GM12878 (cell line): ENCODE measurements at regions not wholly inside any gene's neighbourhood (a gene's known extent, or its start where the extent isn't known, plus 50 kb on each side); places are given as distances from the start of the nearest gene placed in this dataset.
"Not testable (repeated sequence)": the region's sequence is repeated elsewhere in the genome, so short reads cannot be mapped to it uniquely, and the experiment has no call there.

Source experiments
- ATAC-seq: fragments of 200-7000 bp; cut with Tn5 transposase; 3 replicates; pipeline ENCODE4 v1.9.1; 2020; ENCODE audit warnings: mild to moderate bottlenecking, moderate library complexity
- BruUV-seq: library from RNA; stranded (reverse); fragments of 400-500 nt; replicated peaks from 2 replicates; lab custom pipeline; 2021; lab: Mats Ljungman, UMichigan
- CTCF ChIA-PET: fragments of 300-600 bp; sonication (Branson Sonifier 250); formaldehyde crosslinking; extraction: SDS; loops from one replicate; lab custom pipeline; 2021; ENCODE audit warnings: inconsistent platforms; lab: Yijun Ruan, JAX
- POLR2A ChIA-PET: fragments of 350-600 bp; formaldehyde crosslinking; extraction: SDS; loops from one replicate; lab custom pipeline; 2021; ENCODE audit warnings: inconsistent platforms; lab: Charles Lee
- RAD21 ChIA-PET: fragments of 300-600 bp; sonication (Branson Sonifier 250); formaldehyde crosslinking; loops from one replicate; lab custom pipeline; 2023; ENCODE audit warnings: antibody characterized with exemption; ENCODE audit not compliant: unreplicated experiment; lab: Charles Lee
- SMC1A ChIA-PET: fragments of 300-600 bp; sonication (Branson Sonifier 250); formaldehyde crosslinking; loops from one replicate; lab custom pipeline; 2023; ENCODE audit not compliant: unreplicated experiment, uncharacterized antibody; lab: Charles Lee
- DNase-seq: peaks from one replicate; pipeline ENCODE4 v3.0.0-alpha.2; 2011; ENCODE audit warnings: low read depth, low spot score
- FAIRE-seq: peaks from 3 replicates; lab custom pipeline; 2011; peaks lifted over from hg19 to GRCh38; lab: Jason Lieb, UNC
- H2AFZ ChIP-seq: 2 replicates; pipeline ENCODE4 v1.6.0; 2011; ENCODE audit warnings: low read depth, low read length, control low read depth; ENCODE audit not compliant: control insufficient read depth
- H3K27ac ChIP-seq: 2 replicates; pipeline ENCODE4 v1.5.1; 2011; ENCODE audit warnings: control low read depth; ENCODE audit not compliant: control insufficient read depth, insufficient read depth
- H3K27me3 ChIP-seq, 2 experiments: replicated peaks in 1 of 2; 2 replicates each; pipeline versions ENCODE4 v1.6.0 to v1.6.1; 2011; ENCODE audit warnings: low read length in 1 of 2; ENCODE audit not compliant: control insufficient read depth in 2 of 2, insufficient read depth in 2 of 2
- H3K36me3 ChIP-seq, 2 experiments: 2 replicates each; pipeline ENCODE4 v1.5.1; 2011; ENCODE audit warnings: low read length in 1 of 2; ENCODE audit not compliant: control insufficient read depth in 2 of 2, insufficient read depth in 2 of 2
- H3K4me1 ChIP-seq: 2 replicates; pipeline ENCODE4 v1.6.1; 2011; ENCODE audit warnings: mild to moderate bottlenecking, low read length, moderate library complexity, mixed read lengths; ENCODE audit not compliant: control insufficient read depth, insufficient read depth
- H3K4me2 ChIP-seq: 2 replicates; pipeline ENCODE4 v1.6.0; 2011; ENCODE audit warnings: control low read depth; ENCODE audit not compliant: control insufficient read depth, insufficient read depth
- H3K4me3 ChIP-seq: fragments of 200-600 bp; sonication (generic); 2 replicates; pipeline ENCODE4 v1.5.1; 2016
- H3K79me2 ChIP-seq: 2 replicates; pipeline ENCODE4 v1.6.0; 2011; ENCODE audit warnings: low read length; ENCODE audit not compliant: control insufficient read depth, insufficient read depth
- H3K9ac ChIP-seq: 2 replicates; pipeline ENCODE4 v1.8.0; 2011; ENCODE audit warnings: low read length, control low read depth, mixed read lengths; ENCODE audit not compliant: control insufficient read depth, insufficient read depth
- H3K9me3 ChIP-seq: replicated peaks from 3 replicates; pipeline ENCODE4 v1.5.1; 2011; ENCODE audit warnings: mild to moderate bottlenecking, low read length; ENCODE audit not compliant: control insufficient read depth, insufficient read depth
- H4K20me1 ChIP-seq: 2 replicates; pipeline ENCODE4 v1.6.0; 2011; ENCODE audit not compliant: control insufficient read depth, insufficient read depth
- ASH2L ChIP-seq: fragments of 300-600, 200-600 bp; sonication (generic); IDR thresholded peaks from 2 replicates; pipeline ENCODE4 v1.6.1; 2017; ENCODE audit warnings: low read depth, mild to moderate bottlenecking, borderline replicate concordance
- BRCA1 ChIP-seq: IDR thresholded peaks from 2 replicates; pipeline ENCODE4 v1.6.1; 2011; ENCODE audit warnings: low read depth, low read length, improper control_type of control experiment
- CBX3 ChIP-seq: fragments of 200-600 bp; sonication (generic); IDR thresholded peaks from 2 replicates; pipeline ENCODE4 v1.6.1; 2016; ENCODE audit warnings: low read depth, borderline replicate concordance
- CREM ChIP-seq: IDR thresholded peaks from 2 replicates; pipeline ENCODE4 v1.6.1; 2014; ENCODE audit warnings: antibody characterized with exemption, low read depth
- EGR1 ChIP-seq, 2 experiments: IDR thresholded peaks; 1 replicate in 1 of 2; 2 replicates in 1 of 2; pipeline ENCODE4 v1.6.1; 2011 to 2012; ENCODE audit warnings: low read depth in 2 of 2, low read length in 2 of 2, borderline replicate concordance in 1 of 2, mild to moderate bottlenecking in 1 of 2, moderate library complexity in 1 of 2
- EP300 ChIP-seq, 2 experiments: fragments of 150-350 bp in 1 of 2; IDR thresholded peaks; 2 replicates each; pipeline ENCODE4 v1.6.1; 2011 to 2012; ENCODE audit warnings: low read depth in 2 of 2, low read length in 2 of 2, borderline replicate concordance in 1 of 2, improper control_type of control experiment in 1 of 2, inconsistent platforms in 1 of 2; ENCODE audit not compliant: control insufficient read depth in 1 of 2
- ETV6 ChIP-seq, 2 experiments: fragments of 450-650 bp in 1 of 2; IDR thresholded peaks in 1 of 2; conservative IDR thresholded peaks in 1 of 2; 2 replicates each; pipeline ENCODE4 v1.6.1; 2014; ENCODE audit warnings: antibody characterized with exemption in 1 of 2, borderline replicate concordance in 1 of 2, low read depth in 1 of 2, mild to moderate bottlenecking in 1 of 2, moderate library complexity in 1 of 2
- FOS ChIP-seq: IDR thresholded peaks from 3 replicates; pipeline ENCODE4 v1.6.1; 2011; ENCODE audit warnings: borderline replicate concordance; ENCODE audit not compliant: insufficient read length; ENCODE audit errors: extremely low read depth
- HDAC6 ChIP-seq: fragments of 200-600 bp; sonication (generic); IDR thresholded peaks from one replicate; pipeline ENCODE4 v1.8.0; 2017; ENCODE audit warnings: antibody characterized with exemption; ENCODE audit not compliant: unreplicated experiment
- LARP7 ChIP-seq: fragments of 450-650 bp; IDR thresholded peaks from 2 replicates; pipeline ENCODE4 v1.6.1; 2017; ENCODE audit warnings: mild to moderate bottlenecking
- NFIC ChIP-seq: IDR thresholded peaks from 2 replicates; pipeline ENCODE4 v1.6.1; 2012; ENCODE audit warnings: low read depth, mild to moderate bottlenecking, inconsistent platforms, low read length, moderate library complexity
- PAX5 ChIP-seq: IDR thresholded peaks from 2 replicates; pipeline ENCODE4 v1.6.1; 2011; ENCODE audit warnings: low read depth, low read length, borderline replicate concordance
- PAX8 ChIP-seq: fragments of 450-650 bp; IDR thresholded peaks from 2 replicates; pipeline ENCODE4 v1.6.1; 2017; ENCODE audit warnings: mild to moderate bottlenecking, moderate library complexity
- SREBF1 ChIP-seq: IDR thresholded peaks from 2 replicates; pipeline ENCODE4 v1.6.1; 2012; ENCODE audit warnings: mild to moderate bottlenecking, low read length
- TCF7 ChIP-seq: IDR thresholded peaks from 2 replicates; pipeline ENCODE4 v1.6.1; 2014; ENCODE audit warnings: antibody characterized with exemption, borderline replicate concordance
- WRNIP1 ChIP-seq: IDR thresholded peaks from 2 replicates; pipeline ENCODE4 v1.6.1; 2011; ENCODE audit warnings: low read depth, low read length, improper control_type of control experiment, borderline replicate concordance
- WGBS: methylation state at CpG from one replicate; pipeline ENCODE4 v1.1.6; 2016; ENCODE audit warnings: low lambda C conversion rate; ENCODE audit not compliant: insufficient replicate concordance, insufficient coverage; ENCODE audit errors: missing lambda C conversion rate; 5-methylcytosine and 5-hydroxymethylcytosine counted together
- in situ Hi-C: fragments of 300-500 bp; cut with MboI; formaldehyde crosslinking; loops from 9 replicates; pipeline ENCODE4 v1.14.3; 2018; ENCODE audit warnings: mixed read lengths
- intact Hi-C: fragments of 100-400 bp; cut with micrococcal nuclease; formaldehyde crosslinking; loops from one replicate; pipeline ENCODE4 v1.14.2; 2022; ENCODE audit not compliant: unreplicated experiment
- TF ChIP-seq, protein P1 (sequence below): fragments of 450-650 bp; IDR thresholded peaks from 2 replicates; pipeline ENCODE4 v1.6.1; 2016; ENCODE audit warnings: mild to moderate bottlenecking

DNA sequence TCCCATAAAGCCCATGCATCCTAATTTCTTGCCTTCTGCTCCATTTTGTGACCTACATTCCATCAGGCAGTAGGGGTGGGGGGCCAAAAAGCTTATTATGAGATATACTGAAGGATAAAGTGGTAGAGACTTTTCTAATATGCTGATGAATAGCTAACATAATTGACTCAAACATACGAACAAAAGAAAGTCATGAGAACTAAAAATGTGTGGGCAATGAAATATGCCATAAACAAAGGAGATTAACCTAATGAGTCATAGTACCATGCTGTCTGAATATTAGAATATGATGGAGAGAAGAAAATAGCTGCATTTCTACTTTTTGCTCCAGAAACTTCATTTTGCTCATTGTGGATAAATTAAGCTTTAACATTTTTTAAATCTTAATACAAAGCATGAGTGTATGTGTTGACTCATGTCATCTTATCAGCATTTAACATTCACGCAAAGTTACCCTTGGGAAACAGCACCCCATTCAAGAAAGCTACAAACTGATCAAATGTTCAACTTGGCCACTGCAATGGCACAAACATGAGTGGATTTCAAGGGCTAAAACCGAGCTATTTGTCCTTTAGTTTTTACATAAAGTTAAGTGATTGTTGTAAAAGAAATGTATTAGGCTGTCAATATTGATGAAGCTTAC lies 64.0 kb upstream of the DIO2 start:
- no peaks in the 10 kb centered on the region for H3K4me1 ChIP-seq
- H3K9me3 ChIP-seq: no peaks in the 10 kb centered on the region
- H3K4me3 ChIP-seq: no peak overlapping the region
- BruUV-seq: no TSS peak
- H4K20me1 ChIP-seq: no peaks in the 10 kb centered on the region
- no peak overlapping the region for H3K27ac ChIP-seq
- POLR2A ChIA-PET: no interaction called here
- WGBS: 32% methylated on average over 3 of the region's 3 CpGs
- H3K36me3 ChIP-seq: no peaks in the 10 kb centered on the region
- SMC1A ChIA-PET: interaction anchor here (0.8 to 1.2 kb wide), 2 partner anchors 9 to 451 kb away, joined by 3 read pairs; no protein-coding TSS in a partner anchor
- H3K79me2 ChIP-seq: no peaks in the 10 kb centered on the region
- H3K27me3 ChIP-seq: no peaks in the 10 kb centered on the region
- FAIRE-seq: no peak
- DNase-seq: no peak
- RAD21 ChIA-PET: interaction anchor here (1.4 kb wide), 1 partner anchor 14 kb away, joined by 4 read pairs; no protein-coding TSS in a partner anchor
- TF ChIP-seq PAX5 (no peak), HDAC6 (no peak), FOS (no peak), EP300 (IDR thresholded peaks at IDR 0.05; ENCODE audit: borderline replicate concordance in 1 of 2, control insufficient read depth in 1 of 2, low read depth in 2 of 2, low read length in 2 of 2) (no peak), PAX8 (no peak), WRNIP1 (no peak), CBX3 (no peak), CREM (no peak), SREBF1 (no peak), LARP7 (no peak), TCF7 (no peak), NFIC (no peak), ETV6 (conservative IDR thresholded peaks at IDR 0.05 in 1 of 2, IDR thresholded peaks at IDR 0.05 in 1 of 2; ENCODE audit: borderline replicate concordance in 1 of 2, low read depth in 1 of 2) (no peak), ASH2L (no peak), EGR1 (IDR thresholded peaks at IDR 0.05; ENCODE audit: borderline replicate concordance in 1 of 2, low read depth in 2 of 2, low read length in 2 of 2) (no peak), BRCA1 (no peak)
- TF ChIP-seq, protein P1, sequence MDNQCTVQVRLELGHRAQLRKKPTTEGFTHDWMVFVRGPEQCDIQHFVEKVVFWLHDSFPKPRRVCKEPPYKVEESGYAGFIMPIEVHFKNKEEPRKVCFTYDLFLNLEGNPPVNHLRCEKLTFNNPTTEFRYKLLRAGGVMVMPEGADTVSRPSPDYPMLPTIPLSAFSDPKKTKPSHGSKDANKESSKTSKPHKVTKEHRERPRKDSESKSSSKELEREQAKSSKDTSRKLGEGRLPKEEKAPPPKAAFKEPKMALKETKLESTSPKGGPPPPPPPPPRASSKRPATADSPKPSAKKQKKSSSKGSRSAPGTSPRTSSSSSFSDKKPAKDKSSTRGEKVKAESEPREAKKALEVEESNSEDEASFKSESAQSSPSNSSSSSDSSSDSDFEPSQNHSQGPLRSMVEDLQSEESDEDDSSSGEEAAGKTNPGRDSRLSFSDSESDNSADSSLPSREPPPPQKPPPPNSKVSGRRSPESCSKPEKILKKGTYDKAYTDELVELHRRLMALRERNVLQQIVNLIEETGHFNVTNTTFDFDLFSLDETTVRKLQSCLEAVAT: no peak
- TF ChIP-seq, all 136 proteins: peak for 0
- no peak overlapping the region for H2AFZ ChIP-seq
- no peak for ATAC-seq
- in situ Hi-C loops: no loop called here
- no peak overlapping the region for H3K4me2 ChIP-seq
- intact Hi-C loops: no loop called here
- H3K9ac ChIP-seq: no peak overlapping the region
- CTCF ChIA-PET: no interaction called here

DNA sequence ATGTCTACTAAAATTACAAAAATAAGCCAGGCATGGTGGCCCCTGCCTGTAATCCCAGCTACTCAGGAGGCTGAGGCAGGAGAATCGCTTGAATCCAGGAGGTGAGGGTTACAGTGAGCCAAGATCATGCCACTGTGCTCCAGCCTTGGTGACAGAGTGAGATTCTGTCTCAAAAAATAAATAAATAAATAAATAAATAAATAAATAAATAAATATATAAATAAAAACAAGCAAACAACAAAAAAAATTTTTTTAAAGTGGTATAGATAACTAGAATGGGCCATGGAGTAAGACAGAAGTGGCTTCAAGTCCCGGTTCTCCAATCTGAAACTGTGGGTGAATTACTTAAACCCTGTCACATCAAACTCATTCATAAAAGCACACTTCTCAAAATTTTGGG lies 63.0 kb upstream of the DIO2 start:
- RAD21 ChIA-PET, H3K27me3 ChIP-seq, H3K9me3 ChIP-seq, H3K27ac ChIP-seq, CTCF ChIA-PET, H3K4me2 ChIP-seq, H2AFZ ChIP-seq, H3K9ac ChIP-seq, POLR2A ChIA-PET, ATAC-seq, in situ Hi-C loops, SMC1A ChIA-PET, H3K4me1 ChIP-seq, intact Hi-C loops, H4K20me1 ChIP-seq, FAIRE-seq, DNase-seq, BruUV-seq, H3K36me3 ChIP-seq, H3K79me2 ChIP-seq, H3K4me3 ChIP-seq: not testable (repeated sequence)
- WGBS: 0% methylated on average over 2 of the region's 2 CpGs
